Amniotic stem cell (primary cell): ENCODE measurements at regions not wholly inside any gene's neighbourhood (a gene's known extent, or its start where the extent isn't known, plus 50 kb on each side); places are given as distances from the start of the nearest gene placed in this dataset.
"Not testable (repeated sequence)": the region's sequence is repeated elsewhere in the genome, so short reads cannot be mapped to it uniquely, and the experiment has no call there.

Source experiments
- DNase-seq: peaks from one replicate; lab custom pipeline; 2025; lab: John Stamatoyannopoulos, UW

- no peak for DNase-seq
Measured at GRCh38 chr7:119886007-119886406, 387.0 kb upstream of the KCND2 start.

GRCh38 chr7:119886525-119886924 lies 386.4 kb upstream of the KCND2 start:
- DNase-seq, result not testable (repeated sequence)

GRCh38 chr7:119888251-119888650 lies 384.7 kb upstream of the KCND2 start:
- DNase-seq, result no peak

GRCh38 chr7:119890631-119891030 lies 382.3 kb upstream of the KCND2 start:
- DNase-seq, result no peak

- DNase-seq, result no peak
Measured at GRCh38 chr7:119895320-119895719, 377.7 kb upstream of the KCND2 start.

GRCh38 chr7:119896386-119896785 lies 376.6 kb upstream of the KCND2 start:
- DNase-seq, result no peak

GRCh38 chr7:119900996-119901672 lies 371.8 kb upstream of the KCND2 start:
- no peak for DNase-seq

- DNase-seq, result no peak
Measured at GRCh38 chr7:119903085-119903484, 369.9 kb upstream of the KCND2 start.

GRCh38 chr7:119905495-119905894 lies 367.5 kb upstream of the KCND2 start:
- DNase-seq, result no peak

GRCh38 chr7:119908948-119909347 lies 364.0 kb upstream of the KCND2 start:
- no peak for DNase-seq

- not testable (repeated sequence) for DNase-seq
Measured at GRCh38 chr7:119914119-119914518, 358.9 kb upstream of the KCND2 start.

GRCh38 chr7:119916501-119916900 lies 356.5 kb upstream of the KCND2 start:
- no peak for DNase-seq

- no peak for DNase-seq
Measured at GRCh38 chr7:119918185-119918584, 354.8 kb upstream of the KCND2 start.

- no peak for DNase-seq
Measured at GRCh38 chr7:119919986-119920385, 353.0 kb upstream of the KCND2 start.

GRCh38 chr7:119925581-119926289 lies 347.2 kb upstream of the KCND2 start:
- DNase-seq, result no peak

GRCh38 chr7:119929891-119930290 lies 343.1 kb upstream of the KCND2 start:
- DNase-seq, result no peak

- no peak for DNase-seq
Measured at GRCh38 chr7:119931230-119931824, 341.6 kb upstream of the KCND2 start.

GRCh38 chr7:119935418-119936025 lies 337.5 kb upstream of the KCND2 start:
- DNase-seq, result peak; percentile 21

GRCh38 chr7:119936836-119937235 lies 336.1 kb upstream of the KCND2 start:
- DNase-seq, result no peak

- DNase-seq, result no peak
Measured at GRCh38 chr7:119937745-119938144, 335.2 kb upstream of the KCND2 start.

GRCh38 chr7:119943942-119944600 lies 328.9 kb upstream of the KCND2 start:
- no peak for DNase-seq

- no peak for DNase-seq
Measured at GRCh38 chr7:119944601-119944972, 328.4 kb upstream of the KCND2 start.
